Thoracic aorta (tissue), 2 donors: ENCODE measurements at regions not wholly inside any gene's neighbourhood (a gene's known extent, or its start where the extent isn't known, plus 50 kb on each side); places are given as distances from the start of the nearest gene placed in this dataset.

Experiments used
- ATAC-seq: fragments of 150-250 bp; one replicate; pipeline ENCODE4 v1.8.0; 2017; ENCODE audit warnings: low read depth; ENCODE audit not compliant: insufficient number of reproducible peaks, low FRiP score
- DNase-seq: peaks from one replicate; pipeline ENCODE4 v3.0.0-alpha.2; 2020; ENCODE audit warnings: low spot score
- H3K27ac ChIP-seq, 2 donors: fragments of 200-600 bp; sonication (generic); 1 replicate in 1 of 2; 2 replicates in 1 of 2; pipeline ENCODE4 v1.5.1; 2016; ENCODE audit warnings: mild to moderate bottlenecking in 2 of 2, moderate library complexity in 2 of 2
- H3K27me3 ChIP-seq: fragments of 200-600 bp; sonication (generic); replicated peaks from 2 replicates; pipeline ENCODE4 v1.6.0; 2016; ENCODE audit warnings: mild to moderate bottlenecking; ENCODE audit not compliant: insufficient read depth
- H3K36me3 ChIP-seq: fragments of 200-600 bp; sonication (generic); one replicate; pipeline ENCODE4 v1.5.1; 2016
- H3K4me1 ChIP-seq, 2 donors: fragments of 200-600 bp; sonication (generic); 1 replicate in 1 of 2; 2 replicates in 1 of 2; pipeline versions ENCODE4 v1.5.1 to v1.6.0; 2016; ENCODE audit warnings: low read depth in 2 of 2, mild to moderate bottlenecking in 1 of 2; ENCODE audit not compliant: control insufficient read depth in 1 of 2
- H3K4me3 ChIP-seq: fragments of 200-600 bp; sonication (generic); 2 replicates; pipeline ENCODE4 v1.5.1; 2016; ENCODE audit warnings: mild to moderate bottlenecking
- H3K9me3 ChIP-seq: fragments of 200-600 bp; sonication (generic); 2 replicates; pipeline ENCODE4 v1.5.1; 2016
- TF ChIP-seq, protein P1 (sequence below): fragments of 200-600 bp; sonication (generic); IDR thresholded peaks from one replicate; pipeline ENCODE4 v1.5.1; 2019; ENCODE audit warnings: antibody characterized with exemption

DNA sequence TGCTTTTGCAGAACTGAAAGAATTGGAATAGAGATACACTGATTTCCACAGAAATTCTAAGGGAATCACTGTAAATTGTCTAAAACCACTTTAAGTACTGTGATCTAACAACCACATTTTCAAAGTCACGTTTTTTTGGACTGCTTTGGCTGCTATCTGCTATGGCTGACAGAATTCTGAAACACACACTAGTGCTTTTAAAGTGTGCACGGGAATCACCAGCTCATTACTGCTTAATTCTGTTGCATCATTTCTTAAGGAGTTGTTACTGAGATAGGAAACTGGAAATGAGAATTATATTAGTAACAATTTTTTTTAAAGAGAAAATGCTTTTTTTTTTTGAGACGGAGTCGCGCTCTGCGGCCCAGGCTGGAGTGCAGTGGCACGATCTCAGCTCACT, 716.5 kb upstream of the NRSN1 start:
- Histone ChIP-seq H3K27me3 (no peaks in the 10 kb centered on the region), H3K27ac (no peak overlapping the region), H3K4me3 (no peak overlapping the region), H3K36me3 (no peaks in the 10 kb centered on the region), H3K4me1 (peaks cover 6 to 8% of the 10 kb centered on the region in 2 donors), H3K9me3 (no peaks in the 10 kb centered on the region)
- no peak for ATAC-seq
- TF ChIP-seq, protein P1, sequence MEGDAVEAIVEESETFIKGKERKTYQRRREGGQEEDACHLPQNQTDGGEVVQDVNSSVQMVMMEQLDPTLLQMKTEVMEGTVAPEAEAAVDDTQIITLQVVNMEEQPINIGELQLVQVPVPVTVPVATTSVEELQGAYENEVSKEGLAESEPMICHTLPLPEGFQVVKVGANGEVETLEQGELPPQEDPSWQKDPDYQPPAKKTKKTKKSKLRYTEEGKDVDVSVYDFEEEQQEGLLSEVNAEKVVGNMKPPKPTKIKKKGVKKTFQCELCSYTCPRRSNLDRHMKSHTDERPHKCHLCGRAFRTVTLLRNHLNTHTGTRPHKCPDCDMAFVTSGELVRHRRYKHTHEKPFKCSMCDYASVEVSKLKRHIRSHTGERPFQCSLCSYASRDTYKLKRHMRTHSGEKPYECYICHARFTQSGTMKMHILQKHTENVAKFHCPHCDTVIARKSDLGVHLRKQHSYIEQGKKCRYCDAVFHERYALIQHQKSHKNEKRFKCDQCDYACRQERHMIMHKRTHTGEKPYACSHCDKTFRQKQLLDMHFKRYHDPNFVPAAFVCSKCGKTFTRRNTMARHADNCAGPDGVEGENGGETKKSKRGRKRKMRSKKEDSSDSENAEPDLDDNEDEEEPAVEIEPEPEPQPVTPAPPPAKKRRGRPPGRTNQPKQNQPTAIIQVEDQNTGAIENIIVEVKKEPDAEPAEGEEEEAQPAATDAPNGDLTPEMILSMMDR = no peak
- DNase-seq = no peak

DNA sequence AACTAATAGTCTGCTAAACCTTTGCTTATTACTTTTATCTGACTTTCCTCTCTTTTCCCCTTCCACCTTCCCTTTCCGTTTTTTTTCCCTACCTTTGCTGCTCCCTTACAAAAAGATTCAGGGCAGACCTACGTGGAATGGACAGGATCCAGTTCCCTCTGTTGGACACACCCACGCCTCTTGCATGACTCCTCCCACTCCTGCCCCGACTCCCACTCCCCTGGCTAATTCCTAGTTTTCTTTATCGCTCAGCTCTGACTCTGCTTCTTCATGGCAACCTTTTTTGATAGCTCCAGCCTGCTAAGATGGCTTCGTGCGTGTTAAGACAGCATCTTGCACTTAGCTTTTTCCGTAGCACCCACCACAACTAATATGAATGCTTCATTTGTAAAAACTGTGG, 715.6 kb upstream of the NRSN1 start:
- no peak for ATAC-seq
- TF ChIP-seq, protein P1 = no peak
- H3K4me1 ChIP-seq = peaks cover 6 to 8% of the 10 kb centered on the region in 2 donors

DNA sequence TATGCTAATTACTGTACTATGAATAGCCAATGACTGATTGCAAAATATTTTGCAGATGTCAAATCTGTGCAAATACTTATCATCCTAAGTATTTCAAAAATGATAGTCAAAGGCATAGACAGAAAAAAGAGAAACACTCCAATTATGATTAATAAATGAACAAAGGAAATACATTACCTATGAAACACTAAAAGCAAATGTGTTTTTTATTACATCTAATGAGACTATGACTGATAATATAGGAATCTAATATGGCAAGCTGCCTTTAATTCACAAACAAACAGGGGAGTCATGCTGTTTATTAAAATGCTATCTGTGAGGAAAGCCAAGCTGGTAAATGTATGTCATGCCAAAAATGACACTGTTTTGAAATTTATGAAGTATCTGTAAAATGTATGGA, 713.2 kb upstream of the NRSN1 start:
- ATAC-seq = no peak
- H3K9me3 ChIP-seq = no peaks in the 10 kb centered on the region
- H3K36me3 ChIP-seq = no peaks in the 10 kb centered on the region
- H3K27me3 ChIP-seq = no peaks in the 10 kb centered on the region
- DNase-seq = no peak
- no peak overlapping the region for H3K4me3 ChIP-seq
- H3K4me1 ChIP-seq = peaks cover 6 to 8% of the 10 kb centered on the region in 2 donors
- no peak overlapping the region for H3K27ac ChIP-seq
- TF ChIP-seq, protein P1 = no peak

More for the DNA sequence above, 715.6 kb upstream of the NRSN1 start:
- Histone ChIP-seq H3K36me3 (no peaks in the 10 kb centered on the region), H3K27ac (no peak overlapping the region), H3K27me3 (no peaks in the 10 kb centered on the region), H3K9me3 (no peaks in the 10 kb centered on the region), H3K4me3 (no peak overlapping the region)
- no peak for DNase-seq

DNA sequence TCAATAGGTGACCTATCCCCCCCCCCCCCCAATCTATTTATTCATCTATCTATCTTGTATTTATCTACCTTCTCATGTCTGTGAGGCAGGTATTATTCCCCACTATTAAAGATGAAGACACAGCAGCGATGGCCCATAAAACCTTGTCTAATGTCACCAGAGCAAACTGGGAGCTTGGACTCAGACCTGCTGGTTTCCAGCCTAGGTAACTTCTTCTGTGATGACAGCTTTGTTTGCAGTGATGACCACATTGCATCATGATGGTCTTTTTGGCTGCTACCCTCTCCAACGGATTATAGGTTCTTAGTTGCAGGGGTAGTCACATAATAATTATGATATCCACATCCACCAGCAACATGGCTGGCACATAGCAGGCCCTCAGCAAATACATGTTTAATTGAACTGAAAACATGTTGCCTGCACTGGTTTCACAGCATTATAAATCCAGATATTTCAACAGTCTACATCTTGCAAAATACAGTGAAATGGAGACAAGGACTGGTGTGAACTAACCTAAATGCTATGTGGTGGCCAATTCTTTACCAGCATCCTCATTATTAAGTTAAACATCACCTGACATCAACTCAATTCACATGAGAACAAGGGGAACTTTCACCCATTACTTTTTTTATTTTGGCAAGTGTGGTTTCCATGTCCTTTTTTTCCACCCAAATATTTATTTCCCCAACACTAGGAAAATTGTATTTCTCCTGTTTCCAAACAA, 712.5 kb upstream of the NRSN1 start:
- DNase-seq (no peak), ATAC-seq (no peak)
- H3K36me3 ChIP-seq = no peaks in the 10 kb centered on the region
- H3K4me1 ChIP-seq = peaks cover 6 to 8% of the 10 kb centered on the region in 2 donors
- no peaks in the 10 kb centered on the region for H3K27me3 ChIP-seq
- no peak overlapping the region for H3K4me3 ChIP-seq
- H3K27ac ChIP-seq = no peak overlapping the region
- H3K9me3 ChIP-seq = no peaks in the 10 kb centered on the region
- TF ChIP-seq, protein P1 = no peak

DNA sequence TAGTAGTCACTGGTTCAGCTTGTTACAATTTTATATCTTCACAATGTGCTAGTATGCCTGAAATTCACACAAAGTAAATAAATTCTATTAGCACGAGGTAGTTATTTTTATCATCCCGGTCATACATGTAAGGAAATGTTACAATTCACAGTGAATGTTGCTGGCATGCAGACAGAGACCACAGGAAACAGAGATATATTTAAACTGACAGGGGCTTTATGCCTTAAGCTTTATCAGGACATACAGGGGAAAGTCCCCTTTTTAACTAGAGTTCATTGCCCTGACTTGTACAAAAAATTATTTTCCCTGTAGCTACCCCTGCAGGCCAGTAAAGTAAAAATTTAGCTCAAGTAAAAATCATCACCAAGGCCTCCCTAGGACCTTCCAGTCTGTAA, 712.0 kb upstream of the NRSN1 start:
- no peak for ATAC-seq
- TF ChIP-seq, protein P1 = no peak

More for the DNA sequence above, 712.0 kb upstream of the NRSN1 start:
- H3K4me1 ChIP-seq = peaks cover 6 to 8% of the 10 kb centered on the region in 2 donors
- H3K9me3 ChIP-seq = no peaks in the 10 kb centered on the region
- H3K27ac ChIP-seq = no peak overlapping the region
- no peak overlapping the region for H3K4me3 ChIP-seq
- no peaks in the 10 kb centered on the region for H3K36me3 ChIP-seq
- DNase-seq = no peak
- no peaks in the 10 kb centered on the region for H3K27me3 ChIP-seq
